GM13976 (cell line): ENCODE measurements at regions not wholly inside any gene's neighbourhood (a gene's known extent, or its start where the extent isn't known, plus 50 kb on each side); places are given as distances from the start of the nearest gene placed in this dataset.

Source experiments
- DNase-seq: peaks from one replicate; pipeline ENCODE4 v3.0.0; 2012; ENCODE audit warnings: low spot score
- CTCF ChIP-seq: IDR thresholded peaks from 2 replicates; pipeline ENCODE4 v1.5.1; 2012; ENCODE audit warnings: borderline replicate concordance, mild to moderate bottlenecking; ENCODE audit not compliant: insufficient read depth; ENCODE audit errors: extremely low read depth, missing control alignments, control extremely low read depth
- in situ Hi-C: fragments of 300-500 bp; cut with MboI; formaldehyde crosslinking; loops from one replicate; pipeline ENCODE4 v1.12.0; 2022; ENCODE audit warnings: low sequenced_read_pairs, mixed read lengths, inconsistent platforms; ENCODE audit not compliant: unreplicated experiment

GRCh38 chr7:51452694-51453093 is 136.1 kb upstream of the COBL start:
- in situ Hi-C loops = no loop called here
- DNase-seq = no peak
- TF ChIP-seq CTCF = no peak

GRCh38 chr7:51451751-51452476 is 135.3 kb upstream of the COBL start:
- in situ Hi-C loops = no loop called here
- TF ChIP-seq CTCF = no peak
- no peak for DNase-seq

- TF ChIP-seq CTCF = no peak
- in situ Hi-C loops = no loop called here
- DNase-seq = no peak
Observed at GRCh38 chr7:51450541-51450940, 133.9 kb upstream of the COBL start.

- DNase-seq = no peak
- in situ Hi-C loops = no loop called here
- TF ChIP-seq CTCF = no peak
Observed at GRCh38 chr7:51446785-51447184, 130.2 kb upstream of the COBL start.

GRCh38 chr7:51446356-51446755 is 129.7 kb upstream of the COBL start:
- TF ChIP-seq CTCF = no peak
- in situ Hi-C loops = no loop called here
- no peak for DNase-seq

GRCh38 chr7:51444936-51445335 is 128.3 kb upstream of the COBL start:
- no peak for DNase-seq
- TF ChIP-seq CTCF = no peak
- in situ Hi-C loops = no loop called here
